IMR-90 (cell line): ENCODE measurements at regions not wholly inside any gene's neighbourhood (a gene's known extent, or its start where the extent isn't known, plus 50 kb on each side); places are given as distances from the start of the nearest gene placed in this dataset.

ENCODE experiments used
- CTCF ChIP-seq: conservative IDR thresholded peaks from 2 replicates; pipeline ENCODE4 v1.5.1; 2012; ENCODE audit warnings: mild to moderate bottlenecking, low read depth, low read length, improper control_type of control experiment
- NFE2L2 ChIP-seq: fragments of 150-350 bp; IDR thresholded peaks from 2 replicates; pipeline ENCODE4 v1.6.1; 2016; ENCODE audit warnings: low read depth, mild to moderate bottlenecking, low read length

GRCh38 chr18:64592246-64592645 is 443.4 kb upstream of the LINC00305 start:
- no peak for TF ChIP-seq NFE2L2
- no peak for TF ChIP-seq CTCF
